ENCODE measurements at regions not wholly inside any gene's neighbourhood (a gene's known extent, or its start where the extent isn't known, plus 50 kb on each side); places are given as distances from the start of the nearest gene placed in this dataset.
"Not testable (repeated sequence)": the region's sequence is repeated elsewhere in the genome, so short reads cannot be mapped to it uniquely, and the experiment has no call there.

GRCh38 chr18:67455890-67456501, 60.5 kb downstream of the DSEL start:
- Histone ChIP-seq H3K4me3 (ENCODE audit: low read length in 2 of 2) (no peak overlapping the region), H3K4me1 (ENCODE audit: insufficient read depth, low read length) (no peaks in the 10 kb centered on the region), H3K9me3 (ENCODE audit: control insufficient read depth in 1 of 2, low read length in 2 of 2) (no peaks in the 10 kb centered on the region), H3K27ac (ENCODE audit: low read depth, low read length) (no peak overlapping the region), H3K36me3 (ENCODE audit: insufficient read depth, low read length) (no peaks in the 10 kb centered on the region), H3K27me3 (ENCODE audit: insufficient read depth, low read length) (no peaks in the 10 kb centered on the region)
- Mint-ChIP-seq H3K4me1 (peaks cover 11 to 22% (median 15%) of the 10 kb centered on the region in 4 donors), H3K27ac (no peak overlapping the region), H3K27me3 (no peaks in the 10 kb centered on the region), H3K9me3 (peaks cover 0 to 8% (median 7%) of the 10 kb centered on the region in 8 donors), H3K4me3 (no peak overlapping the region), H3K36me3 (peaks cover 3 to 4% of the 10 kb centered on the region in 2 donors)
- DNase-seq, result no peak
- ChIA-PET POLR2A (ENCODE audit: partially characterized antibody) (no interaction called here), CTCF (ENCODE audit: partially characterized antibody) (no interaction called here)
- intact Hi-C loops (cut with micrococcal nuclease), result no loop called here

- H3K27ac ChIP-seq (ENCODE audit: low read depth, low read length), result no peak overlapping the region
- peaks cover 0 to under 1% of the 10 kb centered on the region in 2 donors for H3K27me3 Mint-ChIP-seq
- no peak for DNase-seq
- H3K4me3 Mint-ChIP-seq, result no peak overlapping the region
- intact Hi-C loops (cut with micrococcal nuclease), result no loop called here
- no peaks in the 10 kb centered on the region for H3K9me3 ChIP-seq (ENCODE audit: control insufficient read depth in 1 of 2, low read length in 2 of 2)
- CTCF ChIA-PET (ENCODE audit: partially characterized antibody), result no interaction called here
- no peaks in the 10 kb centered on the region for H3K4me1 ChIP-seq (ENCODE audit: insufficient read depth, low read length)
- POLR2A ChIA-PET (ENCODE audit: partially characterized antibody), result no interaction called here
- H3K36me3 ChIP-seq (ENCODE audit: insufficient read depth, low read length), result no peaks in the 10 kb centered on the region
- peaks cover 3 to 23% (median 14%) of the 10 kb centered on the region in 8 donors for H3K9me3 Mint-ChIP-seq
- H3K27me3 ChIP-seq (ENCODE audit: insufficient read depth, low read length), result no peaks in the 10 kb centered on the region
- H3K36me3 Mint-ChIP-seq, result peaks cover 8 to 10% of the 10 kb centered on the region in 2 donors
- no peak overlapping the region for H3K4me3 ChIP-seq (ENCODE audit: low read length in 2 of 2)
- H3K27ac Mint-ChIP-seq, result no peak overlapping the region
- H3K4me1 Mint-ChIP-seq, result peaks cover 11 to 33% (median 15%) of the 10 kb centered on the region in 4 donors
These were observed 62.6 kb downstream of the DSEL start for GRCh38 chr18:67453901-67454300.

- intact Hi-C loops (cut with micrococcal nuclease), result no loop called here
- Mint-ChIP-seq H3K27me3 (peaks cover 0 to 2% of the 10 kb centered on the region in 2 donors), H3K4me3 (peak overlapping the region in 1 of 8 donors; percentile 45), H3K36me3 (peaks cover 8 to 10% of the 10 kb centered on the region in 2 donors), H3K9me3 (peaks cover 3 to 27% (median 20%) of the 10 kb centered on the region in 8 donors), H3K4me1 (peaks cover 9 to 33% (median 15%) of the 10 kb centered on the region in 4 donors), H3K27ac (no peak overlapping the region)
- Histone ChIP-seq H3K27me3 (ENCODE audit: insufficient read depth, low read length) (no peaks in the 10 kb centered on the region), H3K27ac (ENCODE audit: low read depth, low read length) (no peak overlapping the region), H3K36me3 (ENCODE audit: insufficient read depth, low read length) (no peaks in the 10 kb centered on the region), H3K9me3 (ENCODE audit: control insufficient read depth in 1 of 2, low read length in 2 of 2) (no peaks in the 10 kb centered on the region), H3K4me1 (ENCODE audit: insufficient read depth, low read length) (no peaks in the 10 kb centered on the region), H3K4me3 (ENCODE audit: low read length in 2 of 2) (no peak overlapping the region)
- CTCF ChIA-PET (ENCODE audit: partially characterized antibody), result no interaction called here
- no peak for DNase-seq
- POLR2A ChIA-PET (ENCODE audit: partially characterized antibody), result no interaction called here
These were observed 64.6 kb downstream of the DSEL start for GRCh38 chr18:67451960-67452359.

GRCh38 chr18:67451101-67451500, 65.4 kb downstream of the DSEL start:
- intact Hi-C loops (cut with micrococcal nuclease); H3K36me3 ChIP-seq (ENCODE audit: insufficient read depth, low read length); H3K27me3 ChIP-seq (ENCODE audit: insufficient read depth, low read length); CTCF ChIA-PET (ENCODE audit: partially characterized antibody); H3K27me3 Mint-ChIP-seq; H3K27ac ChIP-seq (ENCODE audit: low read depth, low read length); H3K9me3 ChIP-seq (ENCODE audit: control insufficient read depth in 1 of 2, low read length in 2 of 2); H3K4me1 ChIP-seq (ENCODE audit: insufficient read depth, low read length); POLR2A ChIA-PET (ENCODE audit: partially characterized antibody); H3K4me3 ChIP-seq (ENCODE audit: low read length in 2 of 2): not testable (repeated sequence)
- Mint-ChIP-seq H3K27ac (peak overlapping the region in 4 of 7 donors; percentile 14 to 31 (median 18)), H3K4me1 (peaks cover 9 to 33% (median 15%) of the 10 kb centered on the region in 4 donors), H3K9me3 (peaks cover 3 to 28% (median 22%) of the 10 kb centered on the region in 8 donors), H3K36me3 (peaks cover 8 to 10% of the 10 kb centered on the region in 2 donors), H3K4me3 (peak overlapping the region in 4 of 8 donors; percentile 15 to 32 (median 22))
- DNase-seq, result peak; percentile 11 to 44 (median 30)

- Histone ChIP-seq H3K27ac (ENCODE audit: low read depth, low read length) (no peak overlapping the region), H3K27me3 (ENCODE audit: insufficient read depth, low read length) (no peaks in the 10 kb centered on the region), H3K4me3 (ENCODE audit: low read length in 2 of 2) (no peak overlapping the region), H3K36me3 (ENCODE audit: insufficient read depth, low read length) (no peaks in the 10 kb centered on the region), H3K4me1 (ENCODE audit: insufficient read depth, low read length) (no peaks in the 10 kb centered on the region), H3K9me3 (ENCODE audit: control insufficient read depth in 1 of 2, low read length in 2 of 2) (no peaks in the 10 kb centered on the region)
- peaks cover 0 to 1% (median 0%) of the 10 kb centered on the region in 4 donors for H3K4me1 Mint-ChIP-seq
- H3K36me3 Mint-ChIP-seq, result peaks cover 0 to 2% of the 10 kb centered on the region in 2 donors
- H3K4me3 Mint-ChIP-seq, result no peak overlapping the region
- peaks cover 1 to 2% of the 10 kb centered on the region in 2 donors for H3K27me3 Mint-ChIP-seq
- H3K27ac Mint-ChIP-seq, result no peak overlapping the region
- ChIA-PET CTCF (ENCODE audit: partially characterized antibody) (no interaction called here), POLR2A (ENCODE audit: partially characterized antibody) (no interaction called here)
- no peak for DNase-seq
- intact Hi-C loops (cut with micrococcal nuclease), result no loop called here
- peaks cover 0 to 23% (median 12%) of the 10 kb centered on the region in 8 donors for H3K9me3 Mint-ChIP-seq
These were observed 82.5 kb downstream of the DSEL start for GRCh38 chr18:67433971-67434370.

- Mint-ChIP-seq H3K9me3 (peaks cover 0 to 17% (median 10%) of the 10 kb centered on the region in 8 donors), H3K27me3 (peaks cover 1 to 2% of the 10 kb centered on the region in 2 donors), H3K36me3 (peaks cover 0 to 2% of the 10 kb centered on the region in 2 donors), H3K27ac (no peak overlapping the region), H3K4me3 (no peak overlapping the region), H3K4me1 (no peaks in the 10 kb centered on the region)
- no peak for DNase-seq
- no peaks in the 10 kb centered on the region for H3K4me1 ChIP-seq (ENCODE audit: insufficient read depth, low read length)
- no peaks in the 10 kb centered on the region for H3K27me3 ChIP-seq (ENCODE audit: insufficient read depth, low read length)
- no peaks in the 10 kb centered on the region for H3K36me3 ChIP-seq (ENCODE audit: insufficient read depth, low read length)
- no peaks in the 10 kb centered on the region for H3K9me3 ChIP-seq (ENCODE audit: control insufficient read depth in 1 of 2, low read length in 2 of 2)
- ChIA-PET CTCF (ENCODE audit: partially characterized antibody) (no interaction called here), POLR2A (ENCODE audit: partially characterized antibody) (no interaction called here)
- no peak overlapping the region for H3K27ac ChIP-seq (ENCODE audit: low read depth, low read length)
- H3K4me3 ChIP-seq (ENCODE audit: low read length in 2 of 2), result no peak overlapping the region
- intact Hi-C loops (cut with micrococcal nuclease), result no loop called here
These were observed 83.7 kb downstream of the DSEL start for GRCh38 chr18:67432806-67433205.

- Mint-ChIP-seq H3K4me1 (no peaks in the 10 kb centered on the region), H3K36me3 (no peaks in the 10 kb centered on the region), H3K4me3 (no peak overlapping the region), H3K27ac (no peak overlapping the region), H3K9me3 (no peaks in the 10 kb centered on the region), H3K27me3 (peaks cover 1 to 2% of the 10 kb centered on the region in 2 donors)
- no peak overlapping the region for H3K4me3 ChIP-seq (ENCODE audit: low read length in 2 of 2)
- ChIA-PET CTCF (ENCODE audit: partially characterized antibody) (no interaction called here), POLR2A (ENCODE audit: partially characterized antibody) (no interaction called here)
- no peak overlapping the region for H3K27ac ChIP-seq (ENCODE audit: low read depth, low read length)
- no peaks in the 10 kb centered on the region for H3K36me3 ChIP-seq (ENCODE audit: insufficient read depth, low read length)
- H3K9me3 ChIP-seq (ENCODE audit: control insufficient read depth in 1 of 2, low read length in 2 of 2), result no peaks in the 10 kb centered on the region
- intact Hi-C loops (cut with micrococcal nuclease), result no loop called here
- H3K27me3 ChIP-seq (ENCODE audit: insufficient read depth, low read length), result no peaks in the 10 kb centered on the region
- no peaks in the 10 kb centered on the region for H3K4me1 ChIP-seq (ENCODE audit: insufficient read depth, low read length)
- no peak for DNase-seq
These were observed 87.7 kb downstream of the DSEL start for GRCh38 chr18:67428805-67429204.
